ENCODE measurements at regions not wholly inside any gene's neighbourhood (a gene's known extent, or its start where the extent isn't known, plus 50 kb on each side); places are given as distances from the start of the nearest gene placed in this dataset.

DNA sequence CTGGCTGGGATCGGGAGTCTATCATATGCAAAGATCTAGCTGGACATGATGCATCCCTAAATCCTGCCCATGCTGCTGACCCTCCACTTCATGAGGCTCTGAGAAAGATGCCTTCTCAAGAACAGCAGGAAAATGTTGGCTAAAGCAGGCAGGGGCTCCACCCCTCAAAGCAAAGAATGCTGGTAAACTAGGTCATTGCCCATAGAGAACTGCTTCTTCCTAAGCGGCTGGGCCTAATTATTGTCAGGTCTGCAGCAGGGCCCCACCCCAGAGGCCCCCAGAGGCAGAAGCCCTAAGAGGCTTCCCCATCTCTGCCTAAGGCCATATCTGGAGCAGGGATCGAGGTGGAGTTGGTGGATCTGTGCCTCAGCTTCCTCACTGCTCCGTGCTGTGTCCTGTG lies 447.4 kb upstream of the PROK2 start:
- no peaks in the 10 kb centered on the region for H3K4me1 ChIP-seq (ENCODE audit: control insufficient read depth, insufficient read depth, low read length)
- H3K36me3 ChIP-seq (ENCODE audit: control insufficient read depth, insufficient read depth, low read length): no peaks in the 10 kb centered on the region
- H3K4me3 ChIP-seq (ENCODE audit: low read length): no peak overlapping the region
- peaks cover 5% of the 10 kb centered on the region for H3K27me3 ChIP-seq (ENCODE audit: control insufficient read depth, insufficient read depth, low read length)
- no peak overlapping the region for H3K27ac ChIP-seq (ENCODE audit: low read length)
- H3K9me3 ChIP-seq (ENCODE audit: control insufficient read depth, low read depth, low read length): no peaks in the 10 kb centered on the region
- no peak for DNase-seq
- WGBS (ENCODE audit: insufficient coverage, low lambda C conversion rate): no CpG with 5 or more reads among the region's 4 CpGs

- Histone ChIP-seq H3K4me3 (ENCODE audit: low read length) (no peak overlapping the region), H3K9me3 (ENCODE audit: control insufficient read depth, low read depth, low read length) (no peaks in the 10 kb centered on the region), H3K4me1 (ENCODE audit: control insufficient read depth, insufficient read depth, low read length) (no peaks in the 10 kb centered on the region), H3K36me3 (ENCODE audit: control insufficient read depth, insufficient read depth, low read length) (no peaks in the 10 kb centered on the region), H3K27me3 (ENCODE audit: control insufficient read depth, insufficient read depth, low read length) (peaks cover 5% of the 10 kb centered on the region), H3K27ac (ENCODE audit: low read length) (no peak overlapping the region)
- DNase-seq: no peak
- WGBS (ENCODE audit: insufficient coverage, low lambda C conversion rate): no CpG with 5 or more reads among the region's 10 CpGs
These were observed 446.7 kb upstream of the PROK2 start for GRCh38 chr3:72231439-72232196.

GRCh38 chr3:72230774-72231379 lies 445.9 kb upstream of the PROK2 start:
- Histone ChIP-seq H3K4me1 (ENCODE audit: control insufficient read depth, insufficient read depth, low read length) (no peaks in the 10 kb centered on the region), H3K36me3 (ENCODE audit: control insufficient read depth, insufficient read depth, low read length) (no peaks in the 10 kb centered on the region), H3K9me3 (ENCODE audit: control insufficient read depth, low read depth, low read length) (peaks cover under 1% of the 10 kb centered on the region), H3K27me3 (ENCODE audit: control insufficient read depth, insufficient read depth, low read length) (peaks cover 5% of the 10 kb centered on the region), H3K4me3 (ENCODE audit: low read length) (no peak overlapping the region), H3K27ac (ENCODE audit: low read length) (no peak overlapping the region)
- no CpG with 5 or more reads among the region's 1 CpG for WGBS (ENCODE audit: insufficient coverage, low lambda C conversion rate)
- no peak for DNase-seq

DNA sequence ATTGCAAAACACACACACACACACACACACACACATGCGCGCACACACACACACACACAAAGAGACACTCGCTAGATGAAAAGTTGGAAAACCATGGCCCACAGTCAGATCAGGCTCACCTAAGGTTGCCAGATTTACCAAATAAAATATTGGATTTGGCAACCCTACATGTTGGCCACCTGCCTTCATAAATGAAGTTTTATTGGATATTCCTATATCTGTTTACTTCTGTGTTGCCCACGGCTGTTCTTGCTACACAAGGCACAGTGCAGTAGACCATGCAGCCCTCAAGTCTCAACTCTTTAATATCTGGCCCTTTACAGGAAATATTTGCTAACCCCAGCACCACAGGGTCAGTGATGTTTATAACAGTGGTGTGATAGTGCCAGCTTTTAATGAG lies 445.0 kb upstream of the PROK2 start:
- no peaks in the 10 kb centered on the region for H3K36me3 ChIP-seq (ENCODE audit: control insufficient read depth, insufficient read depth, low read length)
- no CpG with 5 or more reads among the region's 4 CpGs for WGBS (ENCODE audit: insufficient coverage, low lambda C conversion rate)
- no peaks in the 10 kb centered on the region for H3K4me1 ChIP-seq (ENCODE audit: control insufficient read depth, insufficient read depth, low read length)
- peaks cover 9% of the 10 kb centered on the region for H3K9me3 ChIP-seq (ENCODE audit: control insufficient read depth, low read depth, low read length)
- peaks cover 5% of the 10 kb centered on the region for H3K27me3 ChIP-seq (ENCODE audit: control insufficient read depth, insufficient read depth, low read length)
- DNase-seq: no peak
- no peak overlapping the region for H3K27ac ChIP-seq (ENCODE audit: low read length)
- H3K4me3 ChIP-seq (ENCODE audit: low read length): no peak overlapping the region

- no peaks in the 10 kb centered on the region for H3K4me1 ChIP-seq (ENCODE audit: control insufficient read depth, insufficient read depth, low read length)
- H3K27ac ChIP-seq (ENCODE audit: low read length): no peak overlapping the region
- no CpG with 5 or more reads among the region's 5 CpGs for WGBS (ENCODE audit: insufficient coverage, low lambda C conversion rate)
- DNase-seq: no peak
- H3K27me3 ChIP-seq (ENCODE audit: control insufficient read depth, insufficient read depth, low read length): peaks cover 5% of the 10 kb centered on the region
- H3K36me3 ChIP-seq (ENCODE audit: control insufficient read depth, insufficient read depth, low read length): no peaks in the 10 kb centered on the region
- no peak overlapping the region for H3K4me3 ChIP-seq (ENCODE audit: low read length)
- H3K9me3 ChIP-seq (ENCODE audit: control insufficient read depth, low read depth, low read length): peaks cover 15% of the 10 kb centered on the region
These were observed 442.6 kb upstream of the PROK2 start for GRCh38 chr3:72227486-72228070.

DNA sequence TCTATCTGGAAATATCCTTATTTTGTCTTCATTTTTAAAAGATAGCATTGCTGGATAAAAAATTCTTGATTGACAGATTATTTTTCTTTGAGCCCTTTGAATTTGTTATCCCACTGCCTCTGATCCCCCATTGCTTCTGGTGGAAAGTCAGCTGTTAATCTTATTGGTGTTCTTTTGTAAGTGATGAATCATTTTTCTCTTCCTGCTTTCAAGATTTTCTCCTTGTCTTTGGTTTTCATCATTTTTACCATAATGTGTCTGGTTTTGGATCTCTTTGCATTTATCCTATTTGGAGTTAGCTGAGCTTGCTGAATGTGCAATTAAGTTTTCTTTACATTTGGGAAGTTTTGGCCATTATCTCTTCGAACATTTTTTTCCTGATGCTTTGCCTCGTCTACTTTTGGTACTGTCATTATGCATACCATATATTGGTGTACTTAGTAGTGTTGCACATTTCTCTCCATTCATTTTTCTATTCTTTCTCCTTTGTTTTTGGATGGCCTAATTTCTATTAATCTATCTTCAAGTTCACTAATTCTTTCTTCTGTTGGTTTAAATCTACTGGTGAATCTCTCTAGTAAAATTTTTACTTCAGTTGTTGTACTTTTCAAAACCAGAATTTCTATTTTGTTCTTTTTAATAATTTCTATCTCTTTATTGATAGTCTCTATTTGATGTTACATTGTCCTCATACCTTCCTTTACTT lies 440.0 kb upstream of the PROK2 start:
- H3K27ac ChIP-seq (ENCODE audit: low read length): no peak overlapping the region
- no peak overlapping the region for H3K4me3 ChIP-seq (ENCODE audit: low read length)
- H3K9me3 ChIP-seq (ENCODE audit: control insufficient read depth, low read depth, low read length): peaks cover 15% of the 10 kb centered on the region
- 100% methylated on average over 2 of the region's 2 CpGs for WGBS (ENCODE audit: insufficient coverage, low lambda C conversion rate)
- no peak for DNase-seq
- peaks cover 5% of the 10 kb centered on the region for H3K27me3 ChIP-seq (ENCODE audit: control insufficient read depth, insufficient read depth, low read length)
- H3K36me3 ChIP-seq (ENCODE audit: control insufficient read depth, insufficient read depth, low read length): no peaks in the 10 kb centered on the region
- H3K4me1 ChIP-seq (ENCODE audit: control insufficient read depth, insufficient read depth, low read length): no peaks in the 10 kb centered on the region

DNA sequence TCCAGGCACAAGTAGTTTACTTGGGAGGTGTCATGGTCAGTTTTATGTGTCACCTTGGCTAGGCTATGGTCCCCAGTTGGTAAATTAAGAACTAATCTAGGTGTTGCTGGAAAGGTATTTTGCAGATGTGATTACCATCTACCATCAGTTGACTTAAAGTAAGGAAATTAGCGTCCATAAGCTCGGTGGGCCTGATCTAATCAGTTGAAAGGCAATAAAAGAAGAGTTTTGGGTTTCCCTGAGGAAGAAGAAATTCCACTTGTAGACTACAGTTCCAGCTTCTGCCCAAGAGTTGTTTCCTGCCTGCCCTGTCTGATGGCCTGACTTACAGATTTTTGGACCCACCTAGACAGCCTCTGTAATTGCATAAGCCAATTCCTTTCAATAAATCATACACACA lies 438.7 kb upstream of the PROK2 start:
- Histone ChIP-seq H3K27me3 (ENCODE audit: control insufficient read depth, insufficient read depth, low read length) (peaks cover 4% of the 10 kb centered on the region), H3K4me3 (ENCODE audit: low read length) (no peak overlapping the region), H3K9me3 (ENCODE audit: control insufficient read depth, low read depth, low read length) (peaks cover 15% of the 10 kb centered on the region), H3K27ac (ENCODE audit: low read length) (no peak overlapping the region), H3K36me3 (ENCODE audit: control insufficient read depth, insufficient read depth, low read length) (no peaks in the 10 kb centered on the region), H3K4me1 (ENCODE audit: control insufficient read depth, insufficient read depth, low read length) (no peaks in the 10 kb centered on the region)
- WGBS (ENCODE audit: insufficient coverage, low lambda C conversion rate): no CpG with 5 or more reads among the region's 2 CpGs
- DNase-seq: no peak

DNA sequence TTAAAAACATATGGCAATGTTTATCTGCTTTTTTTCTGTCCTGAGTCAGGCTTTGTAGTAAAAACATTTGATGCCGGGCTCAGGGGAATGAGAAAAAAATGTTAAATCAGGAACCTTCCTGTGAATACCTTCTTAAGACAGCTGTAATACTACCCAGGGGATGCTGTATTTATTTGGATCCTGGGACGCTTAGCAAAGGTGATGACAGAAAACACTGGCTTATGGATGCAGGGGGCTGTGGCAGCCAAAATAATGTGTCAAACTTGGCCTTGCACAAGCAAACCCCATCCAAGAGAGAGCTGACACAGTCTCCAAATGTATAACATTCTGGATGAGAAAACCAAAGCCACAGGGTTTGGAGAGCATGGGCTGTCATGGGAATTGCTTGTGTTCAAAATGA lies 438.2 kb upstream of the PROK2 start:
- Histone ChIP-seq H3K4me3 (ENCODE audit: low read length) (no peak overlapping the region), H3K9me3 (ENCODE audit: control insufficient read depth, low read depth, low read length) (peaks cover 16% of the 10 kb centered on the region), H3K4me1 (ENCODE audit: control insufficient read depth, insufficient read depth, low read length) (no peaks in the 10 kb centered on the region), H3K27me3 (ENCODE audit: control insufficient read depth, insufficient read depth, low read length) (no peaks in the 10 kb centered on the region), H3K36me3 (ENCODE audit: control insufficient read depth, insufficient read depth, low read length) (no peaks in the 10 kb centered on the region), H3K27ac (ENCODE audit: low read length) (no peak overlapping the region)
- DNase-seq: no peak
- WGBS (ENCODE audit: insufficient coverage, low lambda C conversion rate): no CpG with 5 or more reads among the region's 2 CpGs

DNA sequence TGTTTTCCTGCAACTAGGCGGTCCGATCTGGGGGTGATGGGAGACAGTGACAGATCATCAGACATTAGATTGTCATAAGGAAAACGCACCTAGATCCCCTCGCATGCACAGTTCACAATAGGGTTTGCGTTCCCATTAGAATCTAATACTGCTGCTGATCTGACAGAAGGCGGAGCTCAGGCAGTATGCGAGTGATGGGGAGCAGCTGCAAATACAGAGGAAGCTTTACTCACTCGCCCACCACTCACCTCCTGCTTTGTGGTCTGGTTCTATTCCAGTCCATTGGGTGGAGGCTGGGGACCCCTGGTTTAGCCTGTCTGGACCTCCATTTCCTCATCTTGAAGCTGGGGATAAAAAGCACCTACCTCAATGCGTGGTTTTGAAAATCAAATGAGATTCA lies 437.5 kb upstream of the PROK2 start:
- 100% methylated on average over 1 of the region's 9 CpGs for WGBS (ENCODE audit: insufficient coverage, low lambda C conversion rate)
- no peaks in the 10 kb centered on the region for H3K27me3 ChIP-seq (ENCODE audit: control insufficient read depth, insufficient read depth, low read length)
- peaks cover 18% of the 10 kb centered on the region for H3K9me3 ChIP-seq (ENCODE audit: control insufficient read depth, low read depth, low read length)
- no peak for DNase-seq
- no peak overlapping the region for H3K4me3 ChIP-seq (ENCODE audit: low read length)
- no peak overlapping the region for H3K27ac ChIP-seq (ENCODE audit: low read length)
- H3K4me1 ChIP-seq (ENCODE audit: control insufficient read depth, insufficient read depth, low read length): no peaks in the 10 kb centered on the region
- H3K36me3 ChIP-seq (ENCODE audit: control insufficient read depth, insufficient read depth, low read length): no peaks in the 10 kb centered on the region

- no peak overlapping the region for H3K27ac ChIP-seq (ENCODE audit: low read length)
These were observed 436.0 kb upstream of the PROK2 start for GRCh38 chr3:72220946-72221345.

More at GRCh38 chr3:72220946-72221345, 436.0 kb upstream of the PROK2 start:
- Histone ChIP-seq H3K9me3 (ENCODE audit: control insufficient read depth, low read depth, low read length) (peaks cover 18% of the 10 kb centered on the region), H3K4me1 (ENCODE audit: control insufficient read depth, insufficient read depth, low read length) (no peaks in the 10 kb centered on the region), H3K36me3 (ENCODE audit: control insufficient read depth, insufficient read depth, low read length) (no peaks in the 10 kb centered on the region), H3K4me3 (ENCODE audit: low read length) (no peak overlapping the region), H3K27me3 (ENCODE audit: control insufficient read depth, insufficient read depth, low read length) (no peaks in the 10 kb centered on the region)
- DNase-seq: peak in 1 of 2 donors; percentile 28
- 86% methylated on average over 2 of the region's 6 CpGs for WGBS (ENCODE audit: insufficient coverage, low lambda C conversion rate)
